Activated CD8-positive, alpha-beta T cell treated with anti-CD3 and anti-CD28 coated beads for 36 hours (primary cell): ENCODE measurements at regions not wholly inside any gene's neighbourhood (a gene's known extent, or its start where the extent isn't known, plus 50 kb on each side); places are given as distances from the start of the nearest gene placed in this dataset.

ENCODE experiments used
- ATAC-seq: fragments of 200-7000 bp; cut with Tn5 transposase; one replicate; pipeline ENCODE4 v1.10.0; 2021; ENCODE audit warnings: mild to moderate bottlenecking, moderate library complexity
- CTCF ChIA-PET: fragments of 350-600 bp; sonication (Branson Sonifier 250); formaldehyde crosslinking; loops from one replicate; lab custom pipeline; 2021; ENCODE audit warnings: antibody characterized with exemption; lab: Charles Lee
- POLR2A ChIA-PET: fragments of 350-600 bp; sonication (Branson Sonifier 250); formaldehyde crosslinking; loops from one replicate; lab custom pipeline; 2021; ENCODE audit warnings: antibody characterized with exemption; lab: Charles Lee
- DNase-seq: peaks from one replicate; pipeline ENCODE4 v3.0.0-alpha.2; 2020
- H3K27ac Mint-ChIP-seq: one replicate; pipeline ENCODE4 v1.8.0; 2021; ENCODE audit warnings: mild to moderate bottlenecking, mixed read lengths
- H3K27me3 Mint-ChIP-seq: one replicate; pipeline ENCODE4 v1.8.0; 2021; ENCODE audit warnings: mixed read lengths
- H3K36me3 Mint-ChIP-seq: one replicate; pipeline ENCODE4 v1.8.0; 2021; ENCODE audit warnings: low read depth, mixed read lengths
- H3K4me1 Mint-ChIP-seq: one replicate; pipeline ENCODE4 v1.8.0; 2021; ENCODE audit warnings: low read depth, mixed read lengths
- H3K4me3 Mint-ChIP-seq: one replicate; pipeline ENCODE4 v1.8.0; 2021; ENCODE audit warnings: mild to moderate bottlenecking, moderate library complexity, mixed read lengths
- H3K9me3 Mint-ChIP-seq: one replicate; pipeline ENCODE4 v1.8.0; 2021; ENCODE audit warnings: mixed read lengths
- intact Hi-C: fragments of 100-400 bp; cut with micrococcal nuclease; formaldehyde crosslinking; loops from one replicate; pipeline ENCODE4 v1.10.0; 2022
- TF ChIP-seq, protein P1 (sequence below): fragments of 200-600 bp; IDR thresholded peaks from one replicate; pipeline ENCODE4 v1.8.0; 2022; ENCODE audit warnings: antibody characterized with exemption, mild to moderate bottlenecking

DNA sequence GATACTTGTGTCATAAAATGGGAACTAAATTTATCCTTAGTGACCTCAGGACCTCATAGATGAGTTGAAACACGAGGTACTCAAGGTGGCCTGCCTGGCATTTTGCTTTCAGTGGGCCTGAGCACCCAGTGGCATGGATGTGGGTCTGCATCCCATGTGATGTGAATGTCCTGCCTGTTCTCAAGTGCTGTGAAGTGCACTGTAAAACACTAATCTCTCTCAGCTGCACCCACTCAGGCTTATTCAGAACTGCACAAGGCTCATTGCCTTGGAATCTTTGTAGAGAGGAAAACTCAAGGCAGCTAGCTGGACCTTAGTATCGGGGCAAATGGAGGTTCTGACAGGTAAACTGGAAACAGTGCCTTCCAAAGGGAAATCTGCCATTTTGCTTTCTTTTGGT is 767.0 kb downstream of the TUSC7 start:
- intact Hi-C loops = no loop called here
- H3K9me3 Mint-ChIP-seq = peaks cover 3% of the 10 kb centered on the region
- H3K36me3 Mint-ChIP-seq = no peaks in the 10 kb centered on the region
- no peak overlapping the region for H3K27ac Mint-ChIP-seq
- H3K4me3 Mint-ChIP-seq = no peak overlapping the region
- ATAC-seq (no peak), DNase-seq (no peak)
- no peaks in the 10 kb centered on the region for H3K4me1 Mint-ChIP-seq
- TF ChIP-seq, protein P1, sequence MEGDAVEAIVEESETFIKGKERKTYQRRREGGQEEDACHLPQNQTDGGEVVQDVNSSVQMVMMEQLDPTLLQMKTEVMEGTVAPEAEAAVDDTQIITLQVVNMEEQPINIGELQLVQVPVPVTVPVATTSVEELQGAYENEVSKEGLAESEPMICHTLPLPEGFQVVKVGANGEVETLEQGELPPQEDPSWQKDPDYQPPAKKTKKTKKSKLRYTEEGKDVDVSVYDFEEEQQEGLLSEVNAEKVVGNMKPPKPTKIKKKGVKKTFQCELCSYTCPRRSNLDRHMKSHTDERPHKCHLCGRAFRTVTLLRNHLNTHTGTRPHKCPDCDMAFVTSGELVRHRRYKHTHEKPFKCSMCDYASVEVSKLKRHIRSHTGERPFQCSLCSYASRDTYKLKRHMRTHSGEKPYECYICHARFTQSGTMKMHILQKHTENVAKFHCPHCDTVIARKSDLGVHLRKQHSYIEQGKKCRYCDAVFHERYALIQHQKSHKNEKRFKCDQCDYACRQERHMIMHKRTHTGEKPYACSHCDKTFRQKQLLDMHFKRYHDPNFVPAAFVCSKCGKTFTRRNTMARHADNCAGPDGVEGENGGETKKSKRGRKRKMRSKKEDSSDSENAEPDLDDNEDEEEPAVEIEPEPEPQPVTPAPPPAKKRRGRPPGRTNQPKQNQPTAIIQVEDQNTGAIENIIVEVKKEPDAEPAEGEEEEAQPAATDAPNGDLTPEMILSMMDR = no peak
- CTCF ChIA-PET = no interaction called here
- POLR2A ChIA-PET = no interaction called here
- no peaks in the 10 kb centered on the region for H3K27me3 Mint-ChIP-seq

DNA sequence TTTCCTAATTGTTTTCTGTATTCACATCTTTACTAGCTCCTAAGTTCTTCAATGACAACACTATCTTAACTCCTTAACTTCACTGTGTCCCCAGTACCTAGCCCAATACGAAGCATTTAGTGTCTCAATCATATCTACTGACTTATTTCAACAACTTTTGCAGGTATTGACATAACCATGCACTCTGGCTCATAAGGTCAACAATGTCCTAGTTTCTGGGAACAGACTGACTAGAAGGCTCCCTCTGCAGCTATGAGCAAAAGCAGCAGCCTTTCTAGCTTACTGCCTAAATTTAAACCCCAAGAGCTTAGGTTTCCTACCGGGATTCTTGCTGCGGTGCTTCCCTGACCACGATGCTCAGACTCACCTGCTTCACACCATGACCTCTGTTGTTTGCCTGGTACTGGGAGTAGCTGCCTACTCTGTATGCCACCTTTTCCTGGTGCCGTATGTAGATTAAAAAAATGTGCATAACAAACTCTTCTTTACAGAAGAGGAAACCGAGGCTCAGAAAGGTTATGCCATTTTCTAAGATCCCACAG is 767.7 kb downstream of the TUSC7 start:
- TF ChIP-seq, protein P1 = no peak
- DNase-seq (no peak), ATAC-seq (no peak)
- H3K27ac Mint-ChIP-seq = no peak overlapping the region
- POLR2A ChIA-PET = no interaction called here
- no peak overlapping the region for H3K4me3 Mint-ChIP-seq
- H3K27me3 Mint-ChIP-seq = no peaks in the 10 kb centered on the region
- H3K36me3 Mint-ChIP-seq = no peaks in the 10 kb centered on the region
- H3K9me3 Mint-ChIP-seq = peaks cover 3% of the 10 kb centered on the region
- CTCF ChIA-PET = no interaction called here
- H3K4me1 Mint-ChIP-seq = no peaks in the 10 kb centered on the region
- intact Hi-C loops = no loop called here

DNA sequence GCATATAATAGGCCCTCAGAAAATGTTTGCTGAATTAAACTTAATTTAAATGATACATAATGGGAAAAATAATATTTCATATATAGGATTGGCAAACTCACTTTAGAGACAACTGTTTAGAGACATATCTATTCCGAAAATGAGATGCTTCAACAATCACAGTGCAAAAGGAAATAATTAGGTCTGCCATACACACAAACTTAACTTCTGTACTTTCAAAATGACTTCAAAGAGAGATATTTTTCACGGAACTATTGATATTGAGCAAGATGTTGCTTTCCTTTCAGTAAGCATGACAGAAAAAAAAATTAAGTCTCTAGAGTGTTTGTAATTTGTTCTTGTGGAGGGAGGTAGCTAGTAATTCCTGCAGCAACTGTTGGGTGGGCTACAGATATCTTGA is 769.5 kb downstream of the TUSC7 start:
- H3K27ac Mint-ChIP-seq = no peak overlapping the region
- TF ChIP-seq, protein P1 = no peak
- DNase-seq (no peak), ATAC-seq (no peak)
- no peaks in the 10 kb centered on the region for H3K27me3 Mint-ChIP-seq
- no peaks in the 10 kb centered on the region for H3K4me1 Mint-ChIP-seq
- intact Hi-C loops = no loop called here
- H3K4me3 Mint-ChIP-seq = no peak overlapping the region
- ChIA-PET CTCF (no interaction called here), POLR2A (no interaction called here)
- H3K36me3 Mint-ChIP-seq = no peaks in the 10 kb centered on the region
- H3K9me3 Mint-ChIP-seq = no peaks in the 10 kb centered on the region

DNA sequence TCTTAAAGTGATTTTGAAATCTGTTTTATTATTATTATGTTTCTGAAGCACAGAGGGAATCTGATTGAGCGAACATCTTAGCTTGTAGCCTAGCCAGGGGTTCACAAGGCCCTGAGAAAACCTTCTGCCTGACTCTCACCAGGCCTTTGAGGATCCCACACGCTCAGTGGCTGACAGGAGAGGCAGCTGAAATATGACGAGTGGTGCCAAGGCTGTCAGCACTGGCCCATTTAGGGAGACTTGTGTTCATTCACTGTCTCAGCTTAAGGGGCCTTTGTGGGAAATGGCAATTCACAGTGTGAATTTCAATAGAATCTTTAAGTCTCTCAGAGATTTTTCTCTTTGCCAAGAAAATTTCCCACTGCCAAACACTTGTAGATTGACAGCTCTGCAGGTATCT is 770.9 kb downstream of the TUSC7 start:
- H3K27ac Mint-ChIP-seq = no peak overlapping the region
- ATAC-seq (no peak), DNase-seq (no peak)
- POLR2A ChIA-PET = no interaction called here
- no peaks in the 10 kb centered on the region for H3K9me3 Mint-ChIP-seq
- TF ChIP-seq, protein P1 = no peak
- intact Hi-C loops = no loop called here
- no peaks in the 10 kb centered on the region for H3K27me3 Mint-ChIP-seq
- no peaks in the 10 kb centered on the region for H3K36me3 Mint-ChIP-seq
- H3K4me1 Mint-ChIP-seq = no peaks in the 10 kb centered on the region
- CTCF ChIA-PET = no interaction called here
- H3K4me3 Mint-ChIP-seq = no peak overlapping the region

DNA sequence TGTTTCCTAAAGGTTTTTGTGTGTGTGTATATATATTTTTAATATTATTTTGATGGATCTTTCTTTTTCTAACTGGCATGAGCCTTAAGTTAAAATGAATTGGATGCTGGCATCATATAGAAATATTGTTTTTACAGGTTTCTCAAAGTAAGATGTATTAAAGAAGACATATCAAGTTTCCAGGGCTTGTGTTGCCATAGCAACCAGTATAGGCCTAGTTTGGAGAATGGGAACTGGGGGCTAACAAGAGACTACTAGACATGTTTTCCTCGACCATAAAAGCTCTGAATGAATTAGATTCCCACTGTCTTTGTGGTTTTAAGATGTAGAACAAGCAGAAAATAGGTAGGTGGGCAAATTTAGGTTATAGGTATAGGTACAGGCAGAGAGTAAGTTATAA is 771.4 kb downstream of the TUSC7 start:
- ATAC-seq (no peak), DNase-seq (no peak)
- no peak overlapping the region for H3K4me3 Mint-ChIP-seq
- no peak overlapping the region for H3K27ac Mint-ChIP-seq
- ChIA-PET CTCF (no interaction called here), POLR2A (no interaction called here)
- no peaks in the 10 kb centered on the region for H3K27me3 Mint-ChIP-seq
- TF ChIP-seq, protein P1 = no peak
- intact Hi-C loops = no loop called here
- H3K4me1 Mint-ChIP-seq = no peaks in the 10 kb centered on the region
- no peaks in the 10 kb centered on the region for H3K9me3 Mint-ChIP-seq
- no peaks in the 10 kb centered on the region for H3K36me3 Mint-ChIP-seq
